LNCAP (cell line): ENCODE measurements at regions not wholly inside any gene's neighbourhood (a gene's known extent, or its start where the extent isn't known, plus 50 kb on each side); places are given as distances from the start of the nearest gene placed in this dataset.

Experiments used
- TF ChIP-seq, protein P1 (sequence below): fragments of 450-650 bp; IDR thresholded peaks from 2 replicates; pipeline ENCODE4 v1.5.1; 2017; ENCODE audit warnings: mild to moderate bottlenecking

DNA sequence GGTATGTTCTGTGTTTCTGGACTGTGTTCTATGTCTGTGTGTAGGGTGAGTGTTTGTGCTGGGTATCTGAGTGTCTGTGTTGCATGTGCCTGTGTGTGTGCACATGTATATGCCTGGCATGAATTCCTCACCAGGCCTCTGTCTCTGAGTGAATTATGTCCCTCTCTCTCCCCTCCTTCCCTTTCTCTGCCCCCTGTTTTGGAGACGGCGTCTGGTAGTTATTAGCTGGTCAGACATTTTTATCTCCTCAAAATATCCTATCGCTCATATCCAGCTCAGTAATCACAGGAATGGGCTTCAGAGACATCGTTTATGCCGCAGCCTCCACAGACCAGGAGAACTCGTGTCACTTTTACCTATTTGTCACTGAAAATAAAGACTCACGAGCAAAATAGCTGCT, 483.2 kb upstream of the BRINP1 start:
- TF ChIP-seq, protein P1, sequence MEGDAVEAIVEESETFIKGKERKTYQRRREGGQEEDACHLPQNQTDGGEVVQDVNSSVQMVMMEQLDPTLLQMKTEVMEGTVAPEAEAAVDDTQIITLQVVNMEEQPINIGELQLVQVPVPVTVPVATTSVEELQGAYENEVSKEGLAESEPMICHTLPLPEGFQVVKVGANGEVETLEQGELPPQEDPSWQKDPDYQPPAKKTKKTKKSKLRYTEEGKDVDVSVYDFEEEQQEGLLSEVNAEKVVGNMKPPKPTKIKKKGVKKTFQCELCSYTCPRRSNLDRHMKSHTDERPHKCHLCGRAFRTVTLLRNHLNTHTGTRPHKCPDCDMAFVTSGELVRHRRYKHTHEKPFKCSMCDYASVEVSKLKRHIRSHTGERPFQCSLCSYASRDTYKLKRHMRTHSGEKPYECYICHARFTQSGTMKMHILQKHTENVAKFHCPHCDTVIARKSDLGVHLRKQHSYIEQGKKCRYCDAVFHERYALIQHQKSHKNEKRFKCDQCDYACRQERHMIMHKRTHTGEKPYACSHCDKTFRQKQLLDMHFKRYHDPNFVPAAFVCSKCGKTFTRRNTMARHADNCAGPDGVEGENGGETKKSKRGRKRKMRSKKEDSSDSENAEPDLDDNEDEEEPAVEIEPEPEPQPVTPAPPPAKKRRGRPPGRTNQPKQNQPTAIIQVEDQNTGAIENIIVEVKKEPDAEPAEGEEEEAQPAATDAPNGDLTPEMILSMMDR, result no peak

DNA sequence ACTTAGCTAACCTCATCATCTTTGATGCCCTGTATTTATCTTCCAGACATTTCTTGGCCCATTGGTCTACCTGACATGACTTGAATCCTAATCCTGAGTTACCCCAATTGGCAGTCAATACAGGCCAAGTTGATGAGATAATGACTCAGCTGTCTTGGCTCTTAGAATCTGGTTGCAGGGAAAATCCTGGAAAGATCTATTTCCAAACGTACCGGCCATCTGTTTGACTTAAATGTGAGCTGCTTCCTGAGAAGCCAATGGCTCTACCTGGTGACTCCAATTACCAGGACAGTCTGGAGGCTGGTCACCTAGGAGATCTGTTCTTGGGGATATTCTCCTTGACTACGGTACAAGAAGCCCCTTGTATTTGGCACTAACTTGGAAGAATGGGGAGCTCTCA, 475.2 kb upstream of the BRINP1 start:
- TF ChIP-seq, protein P1, result no peak

DNA sequence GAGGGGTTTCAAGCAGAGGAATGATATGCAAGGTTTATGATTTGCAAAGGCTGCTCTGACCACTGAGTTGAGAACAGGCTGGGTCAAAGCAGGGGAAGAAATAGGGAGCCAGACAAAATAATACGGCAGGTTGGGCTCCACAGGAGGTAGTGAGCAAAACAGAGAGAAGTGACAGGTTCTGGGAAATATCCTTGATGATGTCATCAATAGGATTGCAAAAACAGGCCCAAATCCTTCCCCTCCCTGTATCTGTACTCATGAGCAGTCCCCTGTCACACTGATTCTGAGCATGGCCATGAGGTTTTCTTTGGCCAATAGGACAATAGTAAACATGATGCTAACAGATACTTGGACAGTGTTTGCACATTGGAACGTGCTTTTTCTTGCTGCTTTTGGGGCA, 471.8 kb upstream of the BRINP1 start:
- TF ChIP-seq, protein P1, result no peak

DNA sequence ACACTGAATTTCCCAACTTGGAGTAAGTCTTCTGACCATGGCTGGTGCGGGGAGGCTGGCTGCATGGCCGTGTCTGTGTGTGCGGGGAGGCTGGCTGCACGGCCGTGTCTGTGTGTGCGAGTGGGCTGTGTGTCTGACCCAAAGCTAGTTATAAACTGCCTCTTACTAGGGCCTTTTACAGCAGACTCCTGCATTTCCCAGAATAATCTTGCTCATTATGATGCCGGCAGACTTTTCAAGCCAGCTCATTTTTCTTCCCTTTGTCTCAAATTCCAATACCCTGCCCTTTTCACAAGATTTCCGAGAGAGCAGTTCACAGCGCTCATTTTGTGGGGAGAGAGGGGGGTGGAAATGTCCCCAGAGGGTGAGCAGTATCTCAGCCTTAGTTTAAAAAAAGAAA, 470.7 kb upstream of the BRINP1 start:
- TF ChIP-seq, protein P1, result no peak

DNA sequence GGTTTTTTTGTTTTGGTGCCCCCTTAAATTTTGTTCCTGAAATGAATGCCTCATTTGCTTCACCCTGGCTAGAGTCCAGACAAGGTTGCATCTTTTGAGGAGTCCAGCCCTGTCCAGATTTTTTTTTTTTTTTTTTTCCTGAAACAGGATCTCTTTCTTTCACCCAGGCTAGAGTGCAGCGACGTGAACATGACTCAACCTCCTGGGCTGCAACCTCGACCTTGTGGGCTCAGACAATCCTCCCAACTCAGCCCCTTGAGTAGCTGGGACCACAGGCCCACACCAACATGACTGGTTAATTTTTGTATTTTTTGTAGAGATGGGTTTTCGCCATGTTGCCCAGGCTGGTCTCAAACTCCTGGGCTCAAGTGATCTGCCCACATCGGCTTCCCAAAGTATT, 469.0 kb upstream of the BRINP1 start:
- TF ChIP-seq, protein P1, result no peak

DNA sequence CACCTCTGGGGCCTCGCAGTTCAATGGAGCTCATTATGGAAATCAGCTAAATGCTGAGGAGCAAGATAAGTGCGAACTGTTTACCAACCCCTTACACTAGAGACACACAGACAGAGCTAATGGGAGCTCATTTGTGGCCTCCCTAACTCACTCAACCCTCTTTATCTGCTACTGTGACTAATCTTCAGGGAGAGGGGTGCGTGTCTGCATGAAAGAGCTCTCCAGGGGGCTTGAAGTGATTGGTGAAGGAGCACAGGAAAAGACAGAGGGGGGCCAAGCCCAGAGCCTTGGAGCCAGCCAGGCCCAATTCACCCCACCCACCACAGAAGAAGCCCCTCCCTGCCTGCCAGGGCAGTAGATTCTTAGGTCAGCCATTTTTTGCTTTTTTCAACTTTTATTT, 466.8 kb upstream of the BRINP1 start:
- TF ChIP-seq, protein P1, result no peak

DNA sequence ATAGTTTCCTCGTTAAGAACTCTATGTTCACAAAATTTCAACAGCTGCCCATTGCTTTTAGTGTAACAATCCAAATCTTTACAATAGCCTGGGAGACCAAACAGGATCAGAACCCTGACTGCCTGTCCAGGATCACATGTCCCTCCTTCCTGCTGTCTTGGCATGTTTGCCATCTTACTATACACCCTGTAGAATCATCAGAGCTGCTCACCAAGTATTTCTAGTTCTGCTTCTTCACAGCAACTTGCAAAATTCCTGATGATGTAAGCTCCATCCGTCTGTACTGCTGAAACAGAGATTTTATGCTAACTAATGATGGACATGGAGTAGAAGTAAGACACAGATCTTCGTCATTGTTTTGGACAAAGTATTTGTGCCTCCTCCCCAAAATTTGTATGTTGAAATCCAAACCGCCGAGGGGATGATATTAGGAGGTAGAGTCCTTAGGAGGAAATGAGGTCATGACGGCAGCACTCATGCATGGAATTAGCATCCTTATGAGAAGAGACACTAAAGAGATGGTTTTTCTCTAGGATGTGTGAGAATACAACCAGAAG, 464.9 kb upstream of the BRINP1 start:
- TF ChIP-seq, protein P1, result no peak

DNA sequence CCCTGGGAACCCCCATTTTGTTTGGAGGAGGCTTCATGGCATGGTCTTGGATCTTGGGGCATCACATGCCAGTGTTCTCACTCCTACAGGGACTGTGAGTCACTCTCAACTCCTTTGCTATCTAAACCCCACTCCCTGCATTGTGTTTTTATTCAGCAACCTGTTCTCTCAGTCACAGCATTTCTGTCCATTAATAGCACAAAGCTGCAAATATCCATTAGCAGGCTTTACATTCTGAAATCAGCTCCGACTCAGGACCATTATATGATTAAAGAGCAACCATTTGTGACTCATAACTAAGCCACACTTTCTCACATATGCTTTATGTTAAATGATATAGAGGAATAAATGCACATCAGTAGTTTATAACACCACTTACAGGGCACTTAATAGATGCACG, 462.1 kb upstream of the BRINP1 start:
- TF ChIP-seq, protein P1, result no peak
